DOHH2 (cell line): ENCODE measurements at regions not wholly inside any gene's neighbourhood (a gene's known extent, or its start where the extent isn't known, plus 50 kb on each side); places are given as distances from the start of the nearest gene placed in this dataset.
"Not testable (repeated sequence)": the region's sequence is repeated elsewhere in the genome, so short reads cannot be mapped to it uniquely, and the experiment has no call there.

ENCODE experiments used
- H3F3A ChIP-seq: fragments of 200-600 bp; sonication (generic), shearing (Covaris generic); 2 replicates; pipeline ENCODE4 v1.6.0; 2016; ENCODE audit warnings: antibody characterized with exemption, mild to moderate bottlenecking; ENCODE audit not compliant: control insufficient read depth, insufficient read depth
- H3K27ac ChIP-seq: fragments of 200-600 bp; sonication (generic); 2 replicates; pipeline ENCODE4 v1.5.1; 2014; ENCODE audit warnings: low read depth, mild to moderate bottlenecking, low read length, moderate library complexity
- H3K27me3 ChIP-seq: fragments of 200-600 bp; sonication (generic); 2 replicates; pipeline ENCODE4 v1.6.1; 2014; ENCODE audit warnings: mild to moderate bottlenecking, low read length, mixed read lengths; ENCODE audit not compliant: control insufficient read depth
- H3K36me3 ChIP-seq: fragments of 200-600 bp; sonication (generic); 2 replicates; pipeline ENCODE4 v1.6.1; 2014; ENCODE audit warnings: mild to moderate bottlenecking, low read length, moderate library complexity, mixed read lengths; ENCODE audit not compliant: control insufficient read depth
- H3K4me1 ChIP-seq: fragments of 200-600 bp; sonication (generic); 2 replicates; pipeline ENCODE4 v1.6.1; 2014; ENCODE audit warnings: mild to moderate bottlenecking, low read length, mixed read lengths; ENCODE audit not compliant: control insufficient read depth
- H3K4me2 ChIP-seq: fragments of 200-600 bp; sonication (generic); 2 replicates; pipeline ENCODE4 v1.6.0; 2014; ENCODE audit warnings: mild to moderate bottlenecking, low read length, moderate library complexity
- H3K4me3 ChIP-seq: fragments of 200-600 bp; sonication (generic); 2 replicates; pipeline ENCODE4 v1.5.1; 2014; ENCODE audit warnings: mild to moderate bottlenecking, low read length, mixed read lengths
- H3K79me2 ChIP-seq: fragments of 200-600 bp; sonication (generic); 2 replicates; pipeline ENCODE4 v1.6.1; 2014; ENCODE audit warnings: mild to moderate bottlenecking, low read length, mixed read lengths; ENCODE audit not compliant: control insufficient read depth
- H3K9me2 ChIP-seq: fragments of 200-600 bp; sonication (generic); replicated peaks from 2 replicates; pipeline ENCODE4 v1.6.1; 2014; ENCODE audit warnings: mild to moderate bottlenecking, low read length, mixed read lengths; ENCODE audit not compliant: control insufficient read depth
- H3K9me3 ChIP-seq: fragments of 200-600 bp; sonication (generic); 2 replicates; pipeline ENCODE4 v1.6.1; 2014; ENCODE audit warnings: antibody characterized with exemption, low read length, mixed read lengths; ENCODE audit not compliant: control insufficient read depth, insufficient read depth
- H4K20me1 ChIP-seq: fragments of 200-600 bp; sonication (generic); 2 replicates; pipeline ENCODE4 v1.6.0; 2014; ENCODE audit warnings: low read depth, mild to moderate bottlenecking, antibody characterized with exemption, low read length, moderate library complexity; ENCODE audit not compliant: control insufficient read depth, insufficient read depth
- CTCF ChIP-seq: fragments of 200-600 bp; sonication (generic); IDR thresholded peaks from one replicate; pipeline ENCODE4 v1.5.1; 2014; ENCODE audit warnings: antibody characterized with exemption, mild to moderate bottlenecking, low read depth, low read length; ENCODE audit not compliant: poor library complexity, severe bottlenecking
- EZH2phosphoT487 ChIP-seq: fragments of 200-600 bp; sonication (generic); IDR thresholded peaks from 2 replicates; pipeline ENCODE4 v1.6.1; 2017; ENCODE audit warnings: borderline replicate concordance, mild to moderate bottlenecking, antibody characterized with exemption, low read length, moderate library complexity, mixed read lengths

- H3K27ac ChIP-seq = no peak overlapping the region
- no peaks in the 10 kb centered on the region for H3K36me3 ChIP-seq
- H3K9me2 ChIP-seq = no peaks in the 10 kb centered on the region
- no peaks in the 10 kb centered on the region for H3K4me1 ChIP-seq
- H3K79me2 ChIP-seq = no peaks in the 10 kb centered on the region
- no peaks in the 10 kb centered on the region for H3K9me3 ChIP-seq
- no peak overlapping the region for H3K4me3 ChIP-seq
- no peaks in the 10 kb centered on the region for H3F3A ChIP-seq
- H3K4me2 ChIP-seq = no peak overlapping the region
- TF ChIP-seq CTCF (no peak), EZH2phosphoT487 (no peak)
- H4K20me1 ChIP-seq = no peaks in the 10 kb centered on the region
- no peaks in the 10 kb centered on the region for H3K27me3 ChIP-seq
These were observed 600.4 kb downstream of the HTR1B start for GRCh38 chr6:76862936-76863335.

DNA sequence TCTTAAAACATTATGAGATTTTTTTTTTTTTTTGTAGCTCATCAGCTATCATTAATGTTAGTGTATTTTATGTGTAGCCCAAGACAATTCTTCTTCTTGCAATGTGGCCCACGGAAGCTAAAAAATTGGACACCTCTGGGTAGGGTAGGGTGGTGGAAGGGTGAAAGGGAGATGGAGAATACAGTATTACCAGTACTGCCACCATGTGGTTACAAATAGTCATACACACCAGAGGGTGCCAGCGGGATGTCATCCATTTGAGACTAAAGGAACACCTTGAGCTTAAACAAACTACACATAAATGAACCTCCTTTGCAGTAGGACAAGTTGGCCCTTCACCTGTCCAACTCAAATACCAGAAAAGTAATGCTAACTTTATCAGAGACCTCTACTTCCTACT is 601.9 kb downstream of the HTR1B start:
- Histone ChIP-seq H3K27me3 (no peaks in the 10 kb centered on the region), H3K9me2 (no peaks in the 10 kb centered on the region), H3K4me3 (no peak overlapping the region), H3K4me2 (no peak overlapping the region), H3K4me1 (no peaks in the 10 kb centered on the region), H3K36me3 (no peaks in the 10 kb centered on the region), H4K20me1 (no peaks in the 10 kb centered on the region), H3F3A (no peaks in the 10 kb centered on the region), H3K79me2 (no peaks in the 10 kb centered on the region), H3K9me3 (no peaks in the 10 kb centered on the region), H3K27ac (no peak overlapping the region)
- no peak for TF ChIP-seq EZH2phosphoT487
- TF ChIP-seq CTCF = peak; percentile 48

DNA sequence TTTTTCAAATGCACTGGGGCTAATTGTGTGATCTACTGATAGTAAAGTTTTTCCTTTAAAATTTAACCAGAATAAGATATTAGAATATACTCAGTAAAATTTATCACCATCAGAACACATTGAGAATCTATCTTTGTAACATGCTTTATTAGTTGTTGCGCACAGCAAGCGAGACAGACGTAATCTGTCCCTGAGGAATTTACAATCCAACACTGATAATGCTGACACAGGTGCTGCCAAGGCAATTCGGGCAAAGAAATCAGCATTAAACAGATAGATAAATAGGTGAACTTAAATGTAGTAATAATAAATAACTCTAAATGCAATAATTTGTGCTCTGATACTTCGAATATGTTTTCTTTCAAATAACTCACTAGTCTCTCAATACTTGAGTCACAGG is 607.2 kb downstream of the HTR1B start:
- H3K9me2 ChIP-seq = no peaks in the 10 kb centered on the region
- H3K27me3 ChIP-seq = no peaks in the 10 kb centered on the region
- H4K20me1 ChIP-seq = no peaks in the 10 kb centered on the region
- no peak overlapping the region for H3K4me3 ChIP-seq
- H3K4me2 ChIP-seq = no peak overlapping the region
- TF ChIP-seq CTCF = no peak
- TF ChIP-seq EZH2phosphoT487 = no peak
- H3K27ac ChIP-seq = no peak overlapping the region
- no peaks in the 10 kb centered on the region for H3K79me2 ChIP-seq
- H3K4me1 ChIP-seq = no peaks in the 10 kb centered on the region
- H3K9me3 ChIP-seq = no peaks in the 10 kb centered on the region
- H3F3A ChIP-seq = no peaks in the 10 kb centered on the region
- H3K36me3 ChIP-seq = no peaks in the 10 kb centered on the region

DNA sequence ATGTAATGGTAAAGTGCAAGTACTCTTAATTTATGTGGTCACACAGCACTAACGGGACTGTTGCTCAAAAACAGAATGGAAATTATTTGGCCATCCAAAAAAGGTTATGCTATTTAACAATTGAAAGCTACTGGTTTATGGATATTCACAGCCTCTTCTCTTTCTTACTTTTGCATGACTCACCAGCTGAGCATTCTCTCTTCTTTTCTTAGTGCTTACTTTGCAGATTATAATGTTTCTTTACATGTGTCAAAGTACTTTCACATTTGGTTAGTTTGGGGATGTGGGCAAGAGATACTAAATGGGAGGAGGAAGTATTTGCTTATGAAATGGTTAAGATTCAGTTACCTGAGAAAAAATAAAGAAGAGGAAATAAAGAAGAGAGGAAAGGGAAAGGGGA is 610.5 kb downstream of the HTR1B start:
- no peaks in the 10 kb centered on the region for H3K27me3 ChIP-seq
- H3K27ac ChIP-seq = no peak overlapping the region
- H3K36me3 ChIP-seq = no peaks in the 10 kb centered on the region
- H3K9me2 ChIP-seq = no peaks in the 10 kb centered on the region
- no peaks in the 10 kb centered on the region for H3K4me1 ChIP-seq
- no peaks in the 10 kb centered on the region for H4K20me1 ChIP-seq
- H3K9me3 ChIP-seq = no peaks in the 10 kb centered on the region
- TF ChIP-seq EZH2phosphoT487 (no peak), CTCF (no peak)
- H3K79me2 ChIP-seq = no peaks in the 10 kb centered on the region
- no peak overlapping the region for H3K4me2 ChIP-seq
- H3F3A ChIP-seq = no peaks in the 10 kb centered on the region
- no peak overlapping the region for H3K4me3 ChIP-seq

DNA sequence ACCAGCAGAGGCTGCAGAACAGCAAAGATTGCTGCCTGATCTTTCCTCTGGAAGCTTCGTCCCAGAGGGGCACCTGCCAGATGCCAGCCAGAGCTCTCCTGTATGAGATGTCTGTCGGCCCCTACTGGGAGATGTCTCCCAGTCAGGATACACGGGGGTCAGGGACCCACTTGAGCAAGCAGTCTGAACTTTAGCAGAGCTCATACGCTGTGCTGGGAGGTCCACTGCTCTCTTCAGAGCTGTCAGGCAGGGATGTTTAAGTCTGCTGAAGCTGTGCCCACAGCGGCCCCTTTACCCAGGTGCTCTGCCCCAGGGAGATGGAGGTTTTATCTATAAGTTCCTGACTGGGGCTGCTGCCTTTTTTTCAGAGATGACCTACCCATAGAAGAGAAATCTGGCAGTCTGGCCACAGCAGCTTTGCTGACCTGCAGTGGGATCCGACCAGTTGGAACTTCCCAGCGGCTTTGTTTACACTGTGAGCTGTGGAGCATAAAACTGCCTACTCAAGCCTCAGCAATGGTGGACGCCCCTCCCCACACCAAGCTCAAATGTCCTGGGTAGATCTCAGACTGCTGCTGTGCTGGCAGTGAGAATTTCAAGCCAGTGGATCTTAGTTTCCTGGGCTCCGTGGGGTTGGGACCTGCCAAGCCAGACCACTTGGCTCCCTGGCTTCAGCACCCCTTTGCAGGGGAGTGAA is 613.9 kb downstream of the HTR1B start:
- H3K9me2 ChIP-seq, H3K27me3 ChIP-seq, H3K9me3 ChIP-seq, H3K4me3 ChIP-seq, H3F3A ChIP-seq, H3K79me2 ChIP-seq, H3K27ac ChIP-seq, H3K36me3 ChIP-seq, H3K4me1 ChIP-seq, H3K4me2 ChIP-seq, H4K20me1 ChIP-seq: not testable (repeated sequence)
